ENCODE measurements at regions not wholly inside any gene's neighbourhood (a gene's known extent, or its start where the extent isn't known, plus 50 kb on each side); places are given as distances from the start of the nearest gene placed in this dataset.
A peak's percentile ranks its signal among the peaks of the same experiment; 100 is the strongest.

DNA sequence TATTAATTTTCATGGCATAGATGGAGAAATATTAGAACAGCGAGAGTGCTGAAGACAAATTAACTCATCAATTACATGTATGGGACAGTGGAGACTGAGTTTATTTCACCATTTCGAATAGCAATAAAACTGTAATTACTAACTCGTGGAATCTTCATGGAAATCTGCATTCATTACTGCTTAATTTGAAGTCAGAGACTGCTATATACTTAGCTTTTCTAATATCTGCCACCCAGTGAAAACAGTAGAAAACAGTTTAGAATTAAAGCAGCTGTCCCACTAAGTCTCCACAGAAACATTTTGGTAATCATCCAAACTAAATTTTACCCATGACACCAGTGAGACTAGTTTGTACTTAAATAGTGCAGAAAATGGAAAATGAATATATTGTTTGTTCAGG, 56.8 kb downstream of the IZUMO3 start:
- TF ChIP-seq, protein P1, sequence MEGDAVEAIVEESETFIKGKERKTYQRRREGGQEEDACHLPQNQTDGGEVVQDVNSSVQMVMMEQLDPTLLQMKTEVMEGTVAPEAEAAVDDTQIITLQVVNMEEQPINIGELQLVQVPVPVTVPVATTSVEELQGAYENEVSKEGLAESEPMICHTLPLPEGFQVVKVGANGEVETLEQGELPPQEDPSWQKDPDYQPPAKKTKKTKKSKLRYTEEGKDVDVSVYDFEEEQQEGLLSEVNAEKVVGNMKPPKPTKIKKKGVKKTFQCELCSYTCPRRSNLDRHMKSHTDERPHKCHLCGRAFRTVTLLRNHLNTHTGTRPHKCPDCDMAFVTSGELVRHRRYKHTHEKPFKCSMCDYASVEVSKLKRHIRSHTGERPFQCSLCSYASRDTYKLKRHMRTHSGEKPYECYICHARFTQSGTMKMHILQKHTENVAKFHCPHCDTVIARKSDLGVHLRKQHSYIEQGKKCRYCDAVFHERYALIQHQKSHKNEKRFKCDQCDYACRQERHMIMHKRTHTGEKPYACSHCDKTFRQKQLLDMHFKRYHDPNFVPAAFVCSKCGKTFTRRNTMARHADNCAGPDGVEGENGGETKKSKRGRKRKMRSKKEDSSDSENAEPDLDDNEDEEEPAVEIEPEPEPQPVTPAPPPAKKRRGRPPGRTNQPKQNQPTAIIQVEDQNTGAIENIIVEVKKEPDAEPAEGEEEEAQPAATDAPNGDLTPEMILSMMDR (IDR thresholded peaks at IDR 0.05; ENCODE audit: low read depth, low read length), result no peak
- H3K4me3 ChIP-seq (replicated peaks in 1 of 2; ENCODE audit: low read depth in 2 of 2, low read length in 2 of 2), result no peak overlapping the region
- no peak for DNase-seq (ENCODE audit: low read depth in 2 of 2)

GRCh38 chr9:24487946-24488345, 57.8 kb downstream of the IZUMO3 start:
- no peak overlapping the region for H3K4me3 ChIP-seq (replicated peaks in 1 of 2; ENCODE audit: low read depth in 2 of 2, low read length in 2 of 2)
- DNase-seq (ENCODE audit: low read depth in 2 of 2), result no peak
- TF ChIP-seq, protein P1 (IDR thresholded peaks at IDR 0.05; ENCODE audit: low read depth, low read length), result no peak

DNA sequence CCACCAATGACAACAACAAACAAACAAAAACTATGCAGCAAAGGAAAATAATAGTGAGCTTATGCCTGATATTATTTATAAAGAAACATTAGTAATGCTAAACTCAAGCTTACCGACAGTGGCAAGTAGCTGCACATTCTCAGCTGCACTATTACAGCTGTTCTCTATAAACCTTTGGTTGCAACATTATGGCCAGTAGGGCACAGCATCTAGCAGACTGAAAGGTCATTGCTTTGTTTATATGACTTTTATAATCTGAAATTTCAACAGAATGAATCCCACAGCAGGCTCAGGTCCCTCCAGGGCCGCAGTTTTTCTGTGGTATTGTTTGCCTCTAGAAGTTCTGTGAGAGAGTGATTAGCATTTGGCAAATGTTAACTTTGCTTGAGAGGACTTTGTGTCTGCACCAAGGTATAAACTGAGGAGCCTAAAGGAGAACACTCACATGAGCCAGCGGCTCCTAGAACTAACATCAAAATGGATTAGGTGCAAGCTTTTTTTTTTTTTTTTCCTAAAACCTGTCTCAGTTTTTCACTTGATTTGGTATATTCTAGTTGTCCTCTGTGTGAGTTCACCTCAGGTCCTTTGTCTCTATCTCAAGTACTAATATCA, 58.3 kb downstream of the IZUMO3 start:
- H3K4me3 ChIP-seq (replicated peaks in 1 of 2; ENCODE audit: low read depth in 2 of 2, low read length in 2 of 2), result no peak overlapping the region
- TF ChIP-seq, protein P1 (IDR thresholded peaks at IDR 0.05; ENCODE audit: low read depth, low read length), result no peak
- peak in 1 of 2 donors; percentile 20 for DNase-seq (ENCODE audit: low read depth in 2 of 2)

DNA sequence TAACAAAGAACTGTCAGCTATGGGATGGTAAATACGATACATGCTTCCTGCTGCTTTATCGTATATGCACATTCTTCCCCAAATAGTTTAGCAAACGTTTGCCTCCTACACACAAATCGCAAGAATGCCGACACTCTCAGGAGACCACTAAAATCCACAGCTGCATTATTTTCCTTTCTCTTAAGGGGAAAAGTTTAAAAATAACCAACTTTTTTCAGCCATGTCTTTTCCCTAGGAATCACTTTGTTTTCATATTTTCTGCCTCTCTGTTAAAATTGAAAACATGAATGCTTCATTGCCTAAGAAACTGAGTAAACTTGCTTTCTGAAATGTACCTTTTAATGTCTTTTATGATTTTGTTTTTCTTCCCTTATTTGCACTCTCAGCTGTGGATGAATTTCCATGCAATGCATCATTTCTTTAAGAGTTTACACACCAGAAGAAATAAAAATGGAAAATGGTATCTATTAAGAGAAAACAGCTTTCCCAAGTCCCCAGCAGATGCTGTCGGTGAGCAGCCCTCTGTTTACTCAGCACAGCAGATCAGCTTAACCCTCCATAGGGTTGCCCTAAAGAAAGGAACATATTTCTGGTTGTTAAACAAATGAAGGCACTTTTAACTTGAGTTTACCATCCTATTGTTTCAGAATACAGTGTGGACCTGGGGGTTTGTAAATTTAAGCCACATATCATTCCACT, 66.2 kb downstream of the IZUMO3 start:
- DNase-seq (ENCODE audit: low read depth in 2 of 2), result peak in 1 of 2 donors; percentile 55
- no peak overlapping the region for H3K4me3 ChIP-seq (replicated peaks in 1 of 2; ENCODE audit: low read depth in 2 of 2, low read length in 2 of 2)
- TF ChIP-seq, protein P1 (IDR thresholded peaks at IDR 0.05; ENCODE audit: low read depth, low read length), result no peak

DNA sequence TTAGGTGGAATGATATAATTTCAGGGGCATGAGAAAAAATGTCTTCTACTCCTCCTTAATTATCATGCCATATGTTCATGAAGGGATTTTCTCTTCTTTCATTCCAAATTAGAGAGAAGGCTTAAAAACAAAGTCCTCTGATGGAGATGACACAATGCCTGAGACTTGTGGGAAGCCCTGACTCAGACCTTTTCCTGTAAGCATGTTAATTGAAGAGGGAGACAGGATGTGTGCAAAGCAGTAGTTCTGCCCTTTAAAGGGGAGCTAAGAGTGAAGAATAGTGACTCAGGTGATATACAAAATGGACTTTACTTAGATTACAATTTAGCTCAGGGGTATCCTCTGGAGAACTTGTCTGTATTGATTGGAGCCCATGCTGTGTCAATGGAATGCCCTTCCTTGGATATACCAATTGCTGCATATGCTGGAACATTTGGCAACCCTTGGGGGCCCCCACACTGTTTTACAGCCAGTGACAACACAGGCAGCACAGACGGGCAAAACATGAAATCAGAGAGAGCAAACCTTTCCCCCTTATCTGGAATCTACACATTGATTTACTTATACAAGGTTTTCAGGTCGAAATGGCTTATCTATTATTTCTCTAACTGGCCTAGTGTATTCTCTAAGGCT, 81.3 kb downstream of the IZUMO3 start:
- DNase-seq (ENCODE audit: low read depth in 2 of 2), result peak in 1 of 2 donors; percentile 56
- no peak overlapping the region for H3K4me3 ChIP-seq (replicated peaks in 1 of 2; ENCODE audit: low read depth in 2 of 2, low read length in 2 of 2)
- TF ChIP-seq, protein P1 (IDR thresholded peaks at IDR 0.05; ENCODE audit: low read depth, low read length), result no peak

GRCh38 chr9:24462951-24463350, 82.7 kb downstream of the IZUMO3 start:
- TF ChIP-seq, protein P1 (IDR thresholded peaks at IDR 0.05; ENCODE audit: low read depth, low read length), result no peak
- no peak overlapping the region for H3K4me3 ChIP-seq (replicated peaks in 1 of 2; ENCODE audit: low read depth in 2 of 2, low read length in 2 of 2)
- DNase-seq (ENCODE audit: low read depth in 2 of 2), result no peak
